ENCODE measurements at regions not wholly inside any gene's neighbourhood (a gene's known extent, or its start where the extent isn't known, plus 50 kb on each side); places are given as distances from the start of the nearest gene placed in this dataset.
"Not testable (repeated sequence)": the region's sequence is repeated elsewhere in the genome, so short reads cannot be mapped to it uniquely, and the experiment has no call there.

DNA sequence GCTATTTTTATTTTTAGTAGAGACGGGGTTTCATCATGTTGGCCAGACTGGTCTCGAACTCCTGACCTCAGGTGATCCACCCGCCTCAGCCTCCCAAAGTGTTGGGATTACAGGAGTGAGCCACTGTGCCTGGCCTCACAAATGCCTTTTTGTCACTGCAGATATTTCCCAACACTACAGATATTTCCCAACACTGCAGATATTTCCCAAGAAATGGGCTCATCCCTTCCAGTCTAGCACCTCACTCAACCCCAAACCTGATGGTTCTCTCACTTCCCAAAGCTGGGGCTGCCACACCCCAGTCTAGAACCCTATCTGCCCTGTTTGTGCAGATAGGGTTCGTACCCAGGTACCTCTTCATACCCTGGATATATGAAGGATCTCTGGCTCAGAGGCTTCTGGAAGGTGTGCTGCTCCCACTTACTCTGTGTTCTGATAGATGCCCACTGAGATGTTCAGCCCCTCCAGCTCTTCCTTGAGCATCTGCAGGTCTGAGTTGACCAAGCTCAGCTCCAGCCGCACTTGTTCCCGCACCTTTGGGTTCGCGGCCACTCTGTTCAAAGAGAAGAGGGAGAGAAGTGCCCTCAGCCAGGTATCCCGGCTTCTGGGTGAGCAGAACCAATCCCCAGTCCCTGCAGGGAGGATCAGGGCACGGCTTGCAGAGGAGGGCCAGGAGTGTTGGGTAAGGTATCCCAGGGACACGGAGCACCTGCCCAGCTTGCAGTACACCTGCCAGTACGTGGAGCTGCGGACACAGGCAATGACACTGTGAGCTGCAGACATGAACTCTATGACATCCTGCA is 265.1 kb downstream of the GOLGA6L6 start:
- TF ChIP-seq, protein P1, sequence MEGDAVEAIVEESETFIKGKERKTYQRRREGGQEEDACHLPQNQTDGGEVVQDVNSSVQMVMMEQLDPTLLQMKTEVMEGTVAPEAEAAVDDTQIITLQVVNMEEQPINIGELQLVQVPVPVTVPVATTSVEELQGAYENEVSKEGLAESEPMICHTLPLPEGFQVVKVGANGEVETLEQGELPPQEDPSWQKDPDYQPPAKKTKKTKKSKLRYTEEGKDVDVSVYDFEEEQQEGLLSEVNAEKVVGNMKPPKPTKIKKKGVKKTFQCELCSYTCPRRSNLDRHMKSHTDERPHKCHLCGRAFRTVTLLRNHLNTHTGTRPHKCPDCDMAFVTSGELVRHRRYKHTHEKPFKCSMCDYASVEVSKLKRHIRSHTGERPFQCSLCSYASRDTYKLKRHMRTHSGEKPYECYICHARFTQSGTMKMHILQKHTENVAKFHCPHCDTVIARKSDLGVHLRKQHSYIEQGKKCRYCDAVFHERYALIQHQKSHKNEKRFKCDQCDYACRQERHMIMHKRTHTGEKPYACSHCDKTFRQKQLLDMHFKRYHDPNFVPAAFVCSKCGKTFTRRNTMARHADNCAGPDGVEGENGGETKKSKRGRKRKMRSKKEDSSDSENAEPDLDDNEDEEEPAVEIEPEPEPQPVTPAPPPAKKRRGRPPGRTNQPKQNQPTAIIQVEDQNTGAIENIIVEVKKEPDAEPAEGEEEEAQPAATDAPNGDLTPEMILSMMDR (IDR thresholded peaks at IDR 0.05; ENCODE audit: insufficient read depth, low read depth, low read length), result not testable (repeated sequence)
- TF ChIP-seq EZH2 (IDR thresholded peaks at IDR 0.05; ENCODE audit: insufficient read depth, low read length), result not testable (repeated sequence)
